DMS153 (cell line): ENCODE measurements at regions not wholly inside any gene's neighbourhood (a gene's known extent, or its start where the extent isn't known, plus 50 kb on each side); places are given as distances from the start of the nearest gene placed in this dataset.
"Not testable (repeated sequence)": the region's sequence is repeated elsewhere in the genome, so short reads cannot be mapped to it uniquely, and the experiment has no call there.

Experiments
- DNase-seq: peaks from one replicate; lab custom pipeline; 2025; lab: John Stamatoyannopoulos, UW

DNA sequence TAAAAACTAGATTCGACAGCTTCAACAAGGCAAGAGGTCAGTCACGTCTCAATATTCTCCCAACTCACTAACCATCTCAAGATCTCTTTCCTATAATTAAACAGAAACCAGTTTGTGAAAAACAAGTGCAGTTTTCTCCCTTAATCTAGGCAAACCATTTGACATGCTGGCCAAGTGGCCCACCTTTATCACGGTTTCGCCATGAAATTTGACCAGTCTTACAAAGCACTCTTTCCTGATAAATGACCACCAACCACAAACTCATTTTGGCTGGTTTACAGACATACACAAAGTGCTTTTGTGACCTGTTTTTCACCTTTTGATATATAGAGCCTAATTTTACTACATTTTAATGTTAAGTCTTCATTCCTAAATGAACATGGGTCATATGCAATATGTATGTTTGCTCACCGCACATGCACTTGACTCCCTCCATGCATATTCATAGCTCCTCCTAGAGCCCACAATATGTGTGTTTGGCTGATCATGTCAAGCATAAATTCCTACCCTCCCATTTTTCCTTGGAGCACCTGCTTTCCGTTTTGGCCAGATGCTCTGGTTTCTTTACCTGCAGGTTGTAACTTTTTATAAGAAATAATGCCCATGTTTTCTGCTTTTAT is 385.1 kb downstream of the RAD51AP2 start:
- DNase-seq: no peak

GRCh38 chr2:17130627-17131026 is 387.6 kb downstream of the RAD51AP2 start:
- not testable (repeated sequence) for DNase-seq

- DNase-seq: no peak
Observed at GRCh38 chr2:17125989-17126620, 392.1 kb downstream of the RAD51AP2 start.

- no peak for DNase-seq
Observed at GRCh38 chr2:17124575-17125318, 393.5 kb downstream of the RAD51AP2 start.

DNA sequence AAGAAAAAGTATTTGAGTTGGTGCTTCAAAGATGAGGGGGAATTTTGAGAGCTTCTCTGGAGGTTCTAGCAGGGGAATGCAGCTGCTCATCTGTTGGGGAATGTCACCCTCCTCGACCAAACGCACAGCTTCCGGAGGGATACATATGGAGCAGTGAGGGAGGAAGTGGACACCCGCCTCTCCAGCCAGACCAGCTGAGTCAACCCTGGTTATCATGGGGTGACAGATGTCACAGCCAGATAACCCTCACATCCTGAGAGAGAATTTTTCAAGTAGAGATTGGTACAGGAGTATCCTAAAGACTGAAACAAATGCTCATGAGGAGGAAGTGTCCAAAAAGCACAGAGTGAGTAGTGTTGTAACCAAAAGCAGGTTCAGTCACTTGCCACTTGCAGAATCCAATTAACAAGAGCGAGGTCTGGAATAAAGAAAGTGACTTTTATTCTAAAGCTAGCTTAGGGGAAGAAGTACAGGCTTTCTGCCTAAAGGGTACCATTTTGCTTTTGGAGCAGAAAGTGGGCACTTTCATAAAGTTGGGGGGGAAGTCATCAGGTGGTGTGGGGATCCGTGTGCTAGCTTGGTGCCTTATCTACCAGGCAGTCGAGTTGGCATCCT is 395.2 kb downstream of the RAD51AP2 start:
- no peak for DNase-seq

- no peak for DNase-seq
Observed at GRCh38 chr2:17115466-17115865, 402.8 kb downstream of the RAD51AP2 start.

DNA sequence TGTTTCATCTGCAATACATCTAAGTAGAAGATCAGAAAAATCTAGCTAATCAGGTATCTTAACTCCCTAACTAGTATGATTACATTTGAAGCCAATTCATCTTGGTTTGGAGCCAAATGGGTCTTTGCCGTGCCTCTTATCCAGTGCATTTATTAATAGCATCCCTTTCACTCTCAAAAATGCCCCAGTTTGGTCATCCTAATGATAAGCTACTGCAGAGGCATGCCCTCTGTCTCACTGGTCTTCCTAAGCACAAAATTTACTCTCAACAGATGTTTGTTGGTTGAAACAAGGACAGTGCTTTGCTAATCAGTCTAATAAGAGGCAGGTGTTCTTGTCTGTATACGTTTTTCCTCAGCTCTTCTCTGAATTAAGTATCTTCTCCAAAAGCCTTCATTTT is 403.2 kb downstream of the RAD51AP2 start:
- no peak for DNase-seq

GRCh38 chr2:17107871-17108270 is 410.4 kb downstream of the RAD51AP2 start:
- no peak for DNase-seq

- DNase-seq: no peak
Observed at GRCh38 chr2:17107151-17107550, 411.1 kb downstream of the RAD51AP2 start.

DNA sequence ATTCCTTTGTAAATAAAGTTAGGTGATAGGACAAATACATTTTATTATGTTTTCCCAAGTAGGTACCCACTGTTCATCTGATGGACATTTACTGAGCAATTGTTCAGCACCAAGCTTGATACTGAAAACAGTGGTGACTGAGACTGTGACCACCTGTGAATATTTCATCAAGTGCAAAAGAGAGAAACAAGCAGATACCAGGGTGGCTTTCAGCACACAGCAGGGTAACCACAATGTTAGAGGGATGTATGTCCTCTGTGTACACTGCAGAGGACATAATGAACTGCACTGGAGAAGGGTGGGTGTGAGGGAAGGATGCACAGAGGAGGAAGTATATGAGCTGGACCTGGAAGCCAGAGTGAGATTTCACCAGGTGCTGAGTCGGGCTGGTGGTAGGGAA is 411.8 kb downstream of the RAD51AP2 start:
- no peak for DNase-seq

- no peak for DNase-seq
Observed at GRCh38 chr2:17104454-17104853, 413.8 kb downstream of the RAD51AP2 start.

DNA sequence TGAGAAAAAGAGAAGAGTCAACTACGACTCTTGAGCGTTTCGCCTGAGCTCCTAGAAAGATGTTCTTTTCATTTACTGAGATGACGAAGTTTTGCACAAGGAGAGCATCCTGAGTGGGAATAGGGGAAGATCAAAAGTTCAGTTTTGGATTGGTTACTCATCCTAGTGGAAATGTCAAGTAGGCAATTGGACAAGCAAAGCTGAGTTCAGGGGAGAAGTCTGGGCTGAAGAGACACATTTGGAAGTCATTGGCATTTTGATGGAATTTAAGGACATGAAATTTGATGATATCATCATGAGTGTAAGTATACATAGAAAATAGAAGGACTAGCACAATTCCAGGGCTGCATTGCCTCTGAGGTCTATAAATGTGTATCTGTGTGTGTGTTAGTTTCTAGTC is 416.6 kb downstream of the RAD51AP2 start:
- DNase-seq: no peak

- no peak for DNase-seq
Observed at GRCh38 chr2:17101091-17101490, 417.1 kb downstream of the RAD51AP2 start.

DNA sequence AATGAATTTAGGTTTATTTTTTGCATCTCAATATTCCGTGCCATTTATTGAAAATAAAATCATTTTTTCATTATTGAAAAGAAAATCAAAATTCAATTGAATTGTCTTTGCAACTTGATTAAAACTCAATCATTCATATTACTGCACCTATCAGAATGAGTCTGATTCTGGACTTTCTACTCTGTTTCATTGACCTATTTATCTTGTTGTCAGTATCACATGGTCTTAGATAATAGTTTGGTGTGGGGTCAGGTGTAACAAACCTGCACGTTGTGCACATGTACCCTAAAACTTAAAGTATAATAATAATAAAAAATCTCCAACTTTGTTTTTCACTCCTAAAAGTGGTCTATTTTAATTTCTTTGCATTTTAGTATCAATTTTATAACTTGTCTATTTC is 422.9 kb downstream of the RAD51AP2 start:
- DNase-seq: no peak

DNA sequence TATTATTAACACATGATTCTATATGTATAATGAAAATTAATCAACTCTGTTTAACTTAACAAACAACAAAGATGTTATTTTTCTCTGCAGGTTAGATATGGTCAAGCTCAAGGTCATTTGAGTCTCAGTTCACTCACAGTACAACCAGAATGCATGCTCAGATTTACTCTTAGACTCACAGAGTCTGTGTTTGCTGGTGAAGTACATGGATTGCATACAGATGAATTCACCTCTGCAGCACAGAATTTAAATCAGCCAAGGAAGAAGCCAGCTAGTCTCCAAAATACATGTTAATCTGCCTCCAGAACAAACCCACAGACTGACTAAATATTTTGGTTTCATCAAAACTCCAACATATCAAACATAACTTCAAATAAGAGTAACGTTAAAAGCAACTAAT is 424.5 kb downstream of the RAD51AP2 start:
- DNase-seq: no peak

GRCh38 chr2:17086990-17087389 is 421.4 kb upstream of the CYRIA start:
- no peak for DNase-seq

DNA sequence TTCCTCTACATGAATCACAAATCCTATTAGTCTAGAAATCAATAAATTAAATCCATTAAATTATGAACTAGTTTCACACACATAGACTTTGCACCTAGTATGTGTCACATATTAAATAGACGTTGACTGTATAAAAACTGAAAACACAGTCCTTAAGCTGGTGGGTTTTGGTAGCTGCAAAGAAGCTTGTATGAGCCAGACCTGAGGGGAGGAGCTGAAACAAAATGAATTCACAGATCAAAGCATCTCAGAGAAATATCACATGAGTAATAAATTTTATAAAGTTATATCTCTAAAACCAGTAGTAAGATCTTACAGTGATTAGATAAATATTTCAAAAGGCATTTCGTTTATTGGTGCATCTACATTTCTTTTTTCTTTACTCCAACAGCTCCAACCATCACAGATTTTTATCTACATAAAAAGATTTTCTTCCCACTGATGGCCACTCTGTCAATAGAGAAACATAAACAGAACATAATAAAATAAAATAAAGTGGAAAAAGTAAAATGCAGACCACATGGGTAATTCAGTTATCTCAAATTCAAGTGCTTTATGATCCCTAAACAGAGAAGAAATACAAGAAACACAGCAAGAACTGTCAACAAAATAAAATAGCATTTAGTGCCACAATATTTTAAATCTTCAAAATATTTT is 420.0 kb upstream of the CYRIA start:
- no peak for DNase-seq

GRCh38 chr2:17084877-17085276 is 419.2 kb upstream of the CYRIA start:
- DNase-seq: no peak

DNA sequence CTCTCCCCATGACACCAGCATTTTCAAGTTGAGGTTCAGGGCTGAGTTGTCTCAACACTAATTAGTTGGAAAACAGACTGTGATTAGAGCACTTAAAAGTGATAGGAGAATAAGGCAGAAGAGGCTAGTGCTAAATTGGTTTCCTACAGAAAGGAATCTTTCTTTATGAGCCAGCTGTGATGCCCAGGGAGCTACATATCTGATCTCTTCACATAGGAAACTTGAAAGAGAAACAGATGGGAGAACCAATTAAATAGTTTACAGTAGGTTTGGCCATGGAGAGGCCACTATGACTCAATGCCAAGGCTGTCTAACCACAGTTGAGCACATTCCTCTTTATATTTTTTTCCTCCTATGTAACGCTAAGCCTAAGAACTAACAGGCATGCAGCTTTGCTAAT is 418.3 kb upstream of the CYRIA start:
- DNase-seq: no peak

DNA sequence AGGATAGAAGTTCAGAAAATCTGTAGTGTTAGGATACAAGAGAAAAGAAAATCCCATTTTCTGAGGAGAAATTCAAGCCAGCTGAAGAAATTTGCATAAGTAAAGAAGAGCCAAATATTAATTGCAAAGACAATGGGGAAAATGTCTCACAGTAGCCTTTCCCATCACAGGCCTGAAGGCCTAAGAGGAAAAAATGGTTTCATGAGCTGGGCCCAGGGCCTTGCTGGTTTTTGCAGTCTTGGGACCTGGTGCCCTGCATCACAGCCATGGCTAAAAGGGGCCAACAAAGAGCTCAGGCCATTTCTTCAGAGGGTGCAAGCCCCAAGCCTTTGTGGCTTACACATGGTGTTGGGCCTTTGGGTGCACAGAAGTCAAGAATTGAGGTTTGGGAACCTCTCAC is 413.6 kb upstream of the CYRIA start:
- DNase-seq: no peak

DNA sequence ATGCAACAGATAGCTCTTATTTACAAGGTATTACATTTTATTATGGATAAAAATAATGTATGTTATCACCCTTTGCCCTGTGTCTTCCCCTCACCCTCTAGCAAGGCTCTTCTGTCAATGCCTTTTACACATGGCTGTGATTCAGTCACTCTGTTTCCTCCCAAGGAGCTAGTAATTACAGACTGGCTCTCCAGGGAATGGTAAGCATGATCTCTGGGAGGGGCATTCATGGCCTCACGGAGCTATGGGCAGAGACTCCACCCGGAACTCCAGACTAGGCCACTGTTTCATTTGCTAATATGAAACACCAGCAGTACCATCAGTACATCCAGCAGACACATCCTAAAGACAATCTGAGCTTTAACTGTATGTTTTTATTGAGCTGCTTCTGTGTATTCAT is 410.9 kb upstream of the CYRIA start:
- no peak for DNase-seq

DNA sequence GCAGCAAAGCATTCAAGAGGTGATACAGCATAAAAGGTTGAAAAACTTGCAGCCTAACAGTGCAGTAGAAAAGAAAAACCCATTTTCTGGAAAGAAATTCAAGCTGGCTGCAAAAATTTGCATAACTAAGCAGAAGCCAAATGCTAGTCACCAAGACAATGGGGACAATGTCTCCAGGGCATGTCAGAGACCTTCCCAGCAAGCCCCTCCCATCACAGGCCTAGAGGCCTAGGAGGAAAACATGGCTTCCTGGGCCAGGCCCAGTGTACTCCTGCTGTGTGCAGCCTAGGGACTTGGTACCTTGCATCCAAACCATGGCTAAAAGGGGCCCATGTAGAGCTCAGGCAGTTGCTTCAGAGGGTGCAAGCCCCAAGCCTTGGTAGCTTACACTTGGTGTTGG is 405.1 kb upstream of the CYRIA start:
- no peak for DNase-seq

DNA sequence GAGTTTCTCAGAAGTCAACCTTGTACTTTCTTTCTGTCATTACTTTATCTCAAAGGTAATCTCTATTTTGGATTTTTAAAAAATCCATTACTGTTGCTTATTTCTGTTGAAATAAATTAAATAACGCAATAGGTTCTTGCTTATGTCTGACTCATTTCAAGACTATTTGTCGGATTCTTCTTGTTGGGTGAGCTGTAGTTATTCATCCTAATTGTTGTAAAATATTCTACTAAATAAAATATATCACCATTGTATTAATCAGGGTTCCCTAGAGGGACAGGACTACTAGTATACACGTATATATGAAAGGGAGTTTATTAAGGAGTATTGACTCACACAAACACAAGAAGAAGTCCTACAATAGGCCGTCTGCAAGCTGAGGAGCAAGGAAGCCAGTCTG is 403.9 kb upstream of the CYRIA start:
- DNase-seq: no peak
